GM19468 (cell line): ENCODE measurements at regions not wholly inside any gene's neighbourhood (a gene's known extent, or its start where the extent isn't known, plus 50 kb on each side); places are given as distances from the start of the nearest gene placed in this dataset.

Experiments
- ATAC-seq: cut with Tn5 transposase; IDR thresholded peaks from one replicate; pipeline ENCODE4 v1.9.1; 2021; ENCODE audit warnings: mild to moderate bottlenecking, moderate library complexity, moderate number of reproducible peaks; ENCODE audit not compliant: unreplicated experiment; ENCODE audit errors: extremely low read depth

DNA sequence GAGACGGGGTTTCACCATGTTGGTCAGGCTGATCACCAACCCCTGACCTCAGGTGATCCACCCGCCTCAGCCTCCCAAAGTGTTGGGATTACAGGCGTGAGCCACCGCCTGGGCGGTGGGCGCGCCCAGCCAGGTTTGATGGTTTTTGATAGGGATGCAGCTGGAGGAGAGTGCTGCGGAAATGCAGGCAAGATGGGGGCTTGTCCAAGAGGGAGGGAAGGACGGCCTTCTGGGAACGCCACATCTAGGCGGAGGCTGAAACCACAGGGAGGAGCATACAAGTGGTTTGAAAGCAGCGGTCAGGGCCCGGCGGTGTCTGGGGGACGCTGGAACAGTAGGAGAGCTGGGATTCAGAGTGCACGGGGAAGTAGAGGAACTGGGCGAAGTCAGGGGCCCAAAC lies 134.6 kb downstream of the VRK1 start:
- no peak for ATAC-seq

DNA sequence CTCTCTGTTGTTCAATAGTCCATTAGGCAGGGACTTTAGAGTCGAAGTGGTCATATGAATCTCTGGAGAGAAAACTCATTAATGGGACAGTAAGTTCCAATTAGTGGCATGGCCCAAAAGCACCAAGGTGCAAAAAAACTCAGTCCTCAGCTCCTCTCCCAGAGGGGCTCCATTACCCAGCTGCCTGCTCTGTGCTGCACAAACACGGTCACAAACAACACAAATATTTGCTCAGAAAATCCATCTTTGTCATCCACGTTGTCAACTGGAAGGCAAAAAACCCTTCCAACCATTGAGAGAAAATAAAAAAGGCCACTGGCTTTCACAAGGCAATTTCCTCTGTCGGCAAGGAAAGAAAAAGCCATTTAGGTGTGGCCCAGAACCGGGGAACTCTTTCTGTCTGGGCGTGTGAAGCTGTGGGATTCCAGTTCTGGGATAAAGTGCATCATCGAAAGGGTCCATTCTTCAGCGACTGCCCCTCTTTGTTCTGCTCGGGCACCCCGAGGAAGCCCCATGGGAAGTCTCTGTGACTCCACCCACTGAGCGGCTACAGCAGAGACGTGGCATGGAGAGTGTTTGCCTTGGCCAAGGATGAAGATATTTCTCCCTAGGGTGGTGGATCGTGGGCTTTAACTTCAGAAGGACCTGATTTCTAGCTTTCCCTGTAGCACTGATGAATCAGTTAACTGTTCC lies 137.6 kb downstream of the VRK1 start:
- no peak for ATAC-seq

DNA sequence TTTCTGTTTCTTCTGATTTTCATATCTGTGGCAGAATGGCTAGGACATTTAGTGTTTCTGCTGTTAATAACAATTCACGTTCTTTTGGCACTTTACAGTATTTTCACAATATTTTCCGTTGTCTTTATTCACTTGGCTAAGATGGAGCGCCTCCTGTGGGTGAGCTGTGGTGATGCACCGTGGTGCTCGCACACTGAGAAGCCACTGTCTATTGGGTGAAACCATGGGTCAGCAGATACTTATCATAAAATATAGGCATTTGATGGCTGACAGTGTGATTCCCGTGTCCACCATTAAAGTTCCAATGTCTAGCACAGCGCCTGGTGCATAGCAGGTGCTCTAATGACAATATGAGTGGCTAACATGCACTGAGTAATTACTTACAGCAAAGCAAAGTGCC lies 141.8 kb downstream of the VRK1 start:
- ATAC-seq = no peak

- no peak for ATAC-seq
These were observed 142.8 kb downstream of the VRK1 start for GRCh38 chr14:96940009-96940408.

DNA sequence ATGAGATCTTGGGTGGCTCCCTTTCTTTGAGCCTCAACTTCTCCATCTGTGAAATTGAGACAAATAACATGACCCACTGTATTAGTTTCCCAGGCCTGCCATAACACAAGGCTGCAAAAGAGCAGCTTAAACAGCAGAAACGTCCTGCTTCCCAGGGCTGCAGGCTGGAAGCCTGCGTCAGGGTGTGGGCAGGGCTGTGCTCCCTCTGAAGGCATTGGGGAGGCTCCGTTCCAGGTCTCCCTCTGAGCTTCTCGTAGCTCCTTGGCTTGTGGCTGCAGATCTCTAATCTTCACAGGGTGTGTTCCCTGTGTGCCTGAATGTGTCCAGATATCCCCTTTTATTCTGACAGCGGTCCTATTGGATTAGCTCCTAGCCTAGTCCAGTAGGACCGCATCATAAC lies 147.1 kb downstream of the VRK1 start:
- ATAC-seq = no peak

- no peak for ATAC-seq
These were observed 148.5 kb downstream of the VRK1 start for GRCh38 chr14:96945721-96946120.

DNA sequence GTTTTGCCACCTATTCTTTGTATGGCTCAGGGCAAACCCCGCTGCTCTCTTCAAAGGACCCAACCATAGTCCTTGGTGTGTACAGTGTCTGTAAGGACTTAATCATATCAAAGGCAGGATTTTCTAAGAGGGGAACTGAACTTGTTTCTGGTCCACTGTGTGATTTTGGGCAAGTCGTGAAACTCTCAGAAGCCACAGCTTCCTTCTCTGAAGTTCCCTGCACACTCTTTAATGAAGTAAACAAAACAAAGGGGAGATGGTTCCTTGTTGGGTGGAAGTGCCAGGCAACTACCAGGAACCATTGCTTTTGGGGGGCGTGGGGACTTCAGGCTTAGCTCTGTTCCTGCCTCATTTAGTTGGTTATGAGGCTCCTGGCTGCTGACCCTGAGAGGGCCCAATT lies 152.4 kb downstream of the VRK1 start:
- ATAC-seq = no peak

DNA sequence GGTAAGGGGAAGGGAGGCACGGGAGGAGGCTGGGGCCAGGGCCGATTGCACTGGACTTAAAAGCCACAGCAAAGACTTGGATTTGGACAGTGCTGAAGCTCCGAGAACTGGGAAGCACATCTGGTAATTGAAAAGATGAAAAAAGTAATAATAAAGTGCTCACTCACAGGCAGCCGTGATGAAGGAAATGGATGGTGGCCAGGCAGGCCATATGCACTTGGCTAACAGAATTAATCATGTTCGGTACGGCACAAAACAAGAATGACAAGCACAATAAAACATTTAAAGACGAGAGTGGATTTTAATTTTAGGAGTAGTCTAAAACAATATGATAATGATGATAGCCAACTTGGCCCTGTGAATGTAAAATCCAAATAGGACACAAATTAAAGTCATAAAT lies 154.3 kb downstream of the VRK1 start:
- no peak for ATAC-seq

GRCh38 chr14:96953087-96953874 lies 156.1 kb downstream of the VRK1 start:
- ATAC-seq = no peak

DNA sequence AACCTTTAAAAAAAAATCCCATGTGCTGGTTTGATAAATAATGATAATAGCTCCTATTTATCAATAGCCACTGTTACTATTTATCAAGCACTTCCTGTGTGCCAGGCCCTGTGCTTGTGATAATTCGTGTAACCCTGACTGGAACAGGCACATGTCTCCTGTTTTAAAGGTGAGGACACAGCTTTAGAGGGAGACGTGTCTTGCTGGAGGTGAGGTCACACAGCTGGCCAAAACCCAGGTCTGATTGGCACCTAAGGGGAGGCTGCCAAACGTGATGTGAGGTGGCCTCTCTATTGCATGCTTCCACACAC lies 156.6 kb downstream of the VRK1 start:
- ATAC-seq = no peak

DNA sequence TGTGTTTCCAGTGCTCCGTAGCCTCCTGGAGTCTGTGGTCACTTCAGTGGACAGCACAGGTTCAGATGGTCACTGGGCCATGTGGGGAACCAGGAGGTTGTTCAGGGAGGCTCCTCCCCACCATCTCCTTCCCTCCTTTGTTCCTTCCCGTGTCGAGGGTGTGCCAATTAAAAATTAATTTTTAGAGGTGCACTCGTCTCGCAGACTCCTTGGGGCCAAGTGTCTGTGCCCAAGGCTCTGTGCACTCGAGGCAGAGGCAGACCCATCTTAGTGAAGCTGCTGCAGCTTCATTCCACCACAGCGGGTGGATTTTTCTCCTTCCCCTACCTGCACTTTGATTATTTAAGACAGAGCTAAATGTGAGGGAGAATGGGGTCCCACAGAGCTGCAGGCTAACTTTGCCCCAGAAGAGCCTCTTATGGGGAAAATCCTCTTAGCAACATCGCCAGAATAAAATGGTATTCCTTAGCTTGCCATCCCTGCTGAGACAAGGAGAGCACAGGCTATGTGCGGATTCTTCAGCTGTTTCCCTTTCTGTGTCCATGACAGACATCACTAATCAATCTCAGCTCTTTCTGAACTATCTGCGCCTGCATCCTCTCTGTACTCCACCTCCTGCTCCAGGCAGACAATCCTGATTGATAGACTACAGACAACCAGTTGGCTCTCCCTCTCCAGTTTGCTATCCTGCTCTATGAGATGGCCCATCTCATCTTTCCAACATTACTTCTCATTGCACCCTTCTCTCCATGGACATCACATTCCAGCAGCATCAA lies 159.5 kb downstream of the VRK1 start:
- ATAC-seq = no peak

DNA sequence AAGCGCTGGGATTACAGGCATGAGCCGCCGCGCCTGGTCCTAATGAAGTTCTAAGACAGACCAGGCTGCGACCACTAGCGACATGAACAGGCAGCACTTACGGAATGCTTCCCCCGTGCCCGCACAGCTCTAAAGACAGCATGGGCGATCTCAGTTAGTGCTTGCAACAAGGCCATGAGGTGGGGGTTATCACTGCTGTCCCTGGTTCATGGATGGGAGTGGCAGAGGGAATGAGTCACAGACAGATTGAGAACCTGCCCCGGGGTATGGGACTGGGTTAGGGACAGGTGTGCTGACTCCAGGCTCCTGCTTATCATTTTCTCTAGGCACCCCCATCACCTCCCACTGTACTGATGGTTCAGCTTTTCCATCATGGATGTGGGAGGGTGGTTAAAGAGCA lies 160.9 kb downstream of the VRK1 start:
- no peak for ATAC-seq

GRCh38 chr14:96959992-96960391 lies 162.8 kb downstream of the VRK1 start:
- ATAC-seq = no peak

DNA sequence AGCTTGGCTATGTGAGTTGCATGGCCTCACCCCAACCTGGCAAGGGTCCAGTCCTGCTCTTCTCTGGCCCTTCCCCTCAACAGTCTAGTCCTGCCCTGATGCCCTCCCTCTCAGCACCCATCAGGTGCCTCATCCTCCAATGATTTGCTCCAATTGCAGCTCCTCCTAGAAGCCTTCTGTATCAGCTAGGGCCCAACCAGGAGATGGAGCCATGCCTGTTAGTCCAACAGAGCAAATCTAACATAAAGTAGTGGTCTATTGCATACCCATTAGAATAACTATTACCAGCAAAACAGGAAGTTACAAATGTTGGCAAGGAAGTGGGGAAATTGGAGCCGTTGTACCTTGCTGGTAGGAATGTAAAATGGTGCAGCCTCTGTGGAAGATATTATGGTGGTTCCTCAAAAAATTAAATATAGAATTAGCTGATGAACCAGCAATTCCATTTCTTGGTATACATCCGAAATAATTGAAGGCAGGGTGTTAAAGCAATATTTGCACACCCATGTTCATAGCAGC lies 163.5 kb downstream of the VRK1 start:
- ATAC-seq = no peak

- no peak for ATAC-seq
These were observed 164.7 kb downstream of the VRK1 start for GRCh38 chr14:96961895-96962294.

DNA sequence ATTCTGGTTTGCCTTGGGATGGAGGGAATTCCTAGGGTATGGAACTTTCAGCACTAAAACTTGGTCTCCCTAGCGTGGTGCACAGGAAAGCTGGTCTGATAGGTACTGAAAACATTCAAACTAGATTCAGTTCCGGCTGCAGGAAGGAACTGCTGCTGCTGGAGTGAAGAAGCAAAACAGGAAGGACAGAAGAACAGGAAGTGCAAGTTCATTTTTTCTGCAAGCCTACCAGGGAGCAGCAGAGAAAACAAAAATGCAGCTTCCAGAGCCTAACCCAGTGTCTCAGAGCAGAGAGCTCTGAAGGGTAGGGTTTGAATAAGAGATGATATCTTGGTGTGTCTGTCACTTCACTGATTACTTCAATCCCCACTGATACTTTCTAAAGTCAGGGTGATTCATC lies 165.2 kb downstream of the VRK1 start:
- no peak for ATAC-seq

- no peak for ATAC-seq
These were observed 167.7 kb downstream of the VRK1 start for GRCh38 chr14:96964726-96965415.

GRCh38 chr14:96965885-96966595 lies 168.9 kb downstream of the VRK1 start:
- no peak for ATAC-seq

- no peak for ATAC-seq
These were observed 177.9 kb downstream of the VRK1 start for GRCh38 chr14:96975116-96975515.
